AG09309 (cell line): ENCODE measurements at regions not wholly inside any gene's neighbourhood (a gene's known extent, or its start where the extent isn't known, plus 50 kb on each side); places are given as distances from the start of the nearest gene placed in this dataset.

Source experiments
- DNase-seq: peaks from one replicate; pipeline ENCODE4 v3.0.0-alpha.2; 2010; ENCODE audit warnings: low read depth
- H3K4me3 ChIP-seq: 2 replicates; pipeline ENCODE4 v1.5.1; 2011; ENCODE audit warnings: mild to moderate bottlenecking, low read depth, low read length, moderate library complexity; ENCODE audit not compliant: control insufficient read depth
- CTCF ChIP-seq: IDR thresholded peaks from 2 replicates; pipeline ENCODE4 v1.5.1; 2011; ENCODE audit warnings: mild to moderate bottlenecking, low read depth, low read length, inconsistent platforms; ENCODE audit not compliant: insufficient read depth, control insufficient read depth; ENCODE audit errors: missing control alignments

- no peak for DNase-seq
- no peak overlapping the region for H3K4me3 ChIP-seq
- TF ChIP-seq CTCF, result no peak
These were observed 849.8 kb downstream of the USP25 start for GRCh38 chr21:16579538-16579937.

- DNase-seq, result no peak
- H3K4me3 ChIP-seq, result no peak overlapping the region
- no peak for TF ChIP-seq CTCF
These were observed 850.9 kb downstream of the USP25 start for GRCh38 chr21:16580661-16581060.

- no peak overlapping the region for H3K4me3 ChIP-seq
- DNase-seq, result no peak
- no peak for TF ChIP-seq CTCF
These were observed 853.8 kb downstream of the USP25 start for GRCh38 chr21:16583556-16583955.

GRCh38 chr21:16584756-16585155, 855.0 kb downstream of the USP25 start:
- no peak for DNase-seq
- H3K4me3 ChIP-seq, result no peak overlapping the region
- TF ChIP-seq CTCF, result no peak

GRCh38 chr21:16585896-16586295, 856.1 kb downstream of the USP25 start:
- no peak for DNase-seq
- H3K4me3 ChIP-seq, result no peak overlapping the region
- TF ChIP-seq CTCF, result no peak

- TF ChIP-seq CTCF, result no peak
- peak; percentile 39 for DNase-seq
- no peak overlapping the region; the same call in 1 of the 2 replicates for H3K4me3 ChIP-seq
These were observed 857.4 kb downstream of the USP25 start for GRCh38 chr21:16587141-16587581.
